ENCODE measurements at regions not wholly inside any gene's neighbourhood (a gene's known extent, or its start where the extent isn't known, plus 50 kb on each side); places are given as distances from the start of the nearest gene placed in this dataset.

GRCh38 chr1:185600641-185601040, 133.6 kb upstream of the HMCN1 start:
- no peak for TF ChIP-seq CTCF (IDR thresholded peaks at IDR 0.05; ENCODE audit: extremely low read depth in 1 of 2, insufficient read depth in 1 of 2, low read depth in 1 of 2, low read length in 2 of 2)
- TF ChIP-seq EZH2 (IDR thresholded peaks at IDR 0.05; ENCODE audit: borderline replicate concordance, low read depth, low read length, severe bottlenecking) = no peak
- no peak for TF ChIP-seq POLR2A (IDR thresholded peaks at IDR 0.05; ENCODE audit: low read depth, low read length)
- no peak for TF ChIP-seq POLR2AphosphoS5 (IDR thresholded peaks at IDR 0.05; ENCODE audit: insufficient read depth, low read depth, low read length)
- TF ChIP-seq MAX (IDR thresholded peaks at IDR 0.05; ENCODE audit: insufficient read depth, insufficient read length) = no peak
- no peak for TF ChIP-seq JUN (IDR thresholded peaks at IDR 0.05; ENCODE audit: borderline replicate concordance, insufficient read depth, insufficient read length, low read depth)
- no peak for TF ChIP-seq GATA2 (IDR thresholded peaks at IDR 0.05; ENCODE audit: insufficient read depth, insufficient read length, low read depth, low read length)
- no peak for TF ChIP-seq MYC (IDR thresholded peaks at IDR 0.05; ENCODE audit: low read depth, low read length)

Measured in endothelial cell of umbilical vein (primary cell).